Fibroblast of skin of scalp (primary cell): ENCODE measurements at regions not wholly inside any gene's neighbourhood (a gene's known extent, or its start where the extent isn't known, plus 50 kb on each side); places are given as distances from the start of the nearest gene placed in this dataset.
"Not testable (repeated sequence)": the region's sequence is repeated elsewhere in the genome, so short reads cannot be mapped to it uniquely, and the experiment has no call there.

Experiments used
- DNase-seq: peaks from one replicate; pipeline ENCODE4 v3.0.0-alpha.2; 2013

DNA sequence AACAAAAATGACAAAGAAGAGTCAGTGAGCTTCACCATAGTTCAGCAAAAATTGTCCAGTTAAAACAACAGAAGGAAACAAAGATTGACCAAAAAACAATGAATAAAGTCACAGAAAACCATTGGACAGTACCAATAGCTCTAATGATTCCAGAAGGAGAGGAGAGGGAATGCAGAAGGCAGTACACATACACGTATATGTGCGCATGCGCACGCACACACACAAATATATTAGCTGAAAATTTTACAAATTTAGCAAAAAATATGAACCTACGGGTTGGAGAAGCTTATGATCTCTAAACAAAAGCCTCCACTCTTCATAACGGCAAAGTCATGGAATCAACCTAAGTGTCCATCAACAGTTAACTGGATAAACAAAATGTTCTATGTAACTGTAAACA lies 120.3 kb upstream of the MON1B start:
- no peak for DNase-seq

- DNase-seq: no peak
These were observed 114.2 kb upstream of the MON1B start for GRCh38 chr16:77076839-77077238.

DNA sequence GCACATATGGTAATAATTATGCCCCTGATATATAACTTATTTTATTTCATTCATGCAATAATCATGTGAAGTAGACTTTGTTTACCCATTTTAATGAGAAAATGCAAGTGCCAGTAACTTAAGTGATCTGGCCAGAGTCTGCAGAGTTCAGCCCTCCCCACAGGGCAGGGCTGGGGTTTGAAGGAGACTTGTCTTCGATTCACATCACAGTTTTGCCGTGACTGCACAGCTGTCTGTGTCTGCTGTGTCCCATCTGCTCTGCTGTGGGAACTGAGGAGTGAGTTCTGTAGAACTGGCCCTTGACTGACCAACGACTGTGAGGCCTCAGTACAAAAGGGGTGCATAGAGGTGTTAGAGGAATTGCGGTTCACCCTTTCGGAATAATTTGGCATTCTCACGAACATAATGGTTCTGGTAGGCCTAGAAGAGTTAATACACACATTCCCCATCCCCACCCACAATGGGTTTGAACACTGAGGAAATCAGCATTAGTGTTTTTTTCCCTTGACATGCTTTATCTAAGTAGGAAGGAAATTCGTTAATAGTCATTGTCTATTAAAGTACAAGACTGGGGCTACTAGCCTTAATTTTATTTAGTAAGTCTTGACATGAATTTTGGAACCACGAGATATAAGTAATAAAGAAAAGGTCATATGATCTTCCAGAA lies 113.6 kb upstream of the MON1B start:
- no peak for DNase-seq

GRCh38 chr16:77085981-77086380 lies 105.0 kb upstream of the MON1B start:
- DNase-seq: no peak

DNA sequence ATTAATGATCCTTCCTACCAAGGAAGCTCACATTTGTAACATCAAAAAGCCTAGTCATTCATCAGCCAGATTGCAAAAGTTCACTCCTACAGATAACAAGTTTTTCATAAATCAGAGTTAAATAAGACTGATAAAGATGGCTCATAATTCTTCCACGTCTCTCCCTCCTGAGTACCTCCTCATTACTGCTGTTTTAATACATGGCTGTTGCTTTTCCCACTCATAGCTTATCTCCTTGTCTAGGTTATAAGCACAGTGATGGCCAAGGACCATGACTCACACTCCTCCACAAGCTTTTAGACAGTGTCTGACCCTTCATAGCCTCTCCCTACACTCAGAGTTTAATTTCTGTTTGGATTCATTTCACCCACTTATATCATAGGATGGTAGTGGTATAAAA lies 100.9 kb upstream of the MON1B start:
- DNase-seq: no peak

DNA sequence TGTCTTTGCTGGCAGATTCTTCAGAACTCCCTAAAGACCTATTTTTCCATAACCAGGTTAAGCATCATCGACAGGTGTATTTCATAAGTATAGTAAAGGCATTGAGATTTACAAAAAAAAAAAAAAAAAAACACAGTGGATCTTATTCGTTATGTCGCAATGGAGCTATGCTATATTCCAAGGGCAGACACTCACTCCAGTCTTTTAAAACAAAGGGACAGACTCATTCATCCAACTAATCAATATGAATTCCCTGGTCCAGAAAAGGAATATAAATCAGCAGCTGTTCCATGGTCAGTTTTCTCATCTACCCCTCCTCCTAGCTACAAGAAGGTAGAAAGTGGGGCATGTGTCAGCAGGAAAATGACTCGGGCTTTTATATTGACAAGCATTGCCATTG lies 97.7 kb upstream of the MON1B start:
- DNase-seq: no peak

GRCh38 chr16:77093999-77094398 lies 97.0 kb upstream of the MON1B start:
- DNase-seq: no peak

GRCh38 chr16:77111056-77111565 lies 79.9 kb upstream of the MON1B start:
- DNase-seq: no peak

DNA sequence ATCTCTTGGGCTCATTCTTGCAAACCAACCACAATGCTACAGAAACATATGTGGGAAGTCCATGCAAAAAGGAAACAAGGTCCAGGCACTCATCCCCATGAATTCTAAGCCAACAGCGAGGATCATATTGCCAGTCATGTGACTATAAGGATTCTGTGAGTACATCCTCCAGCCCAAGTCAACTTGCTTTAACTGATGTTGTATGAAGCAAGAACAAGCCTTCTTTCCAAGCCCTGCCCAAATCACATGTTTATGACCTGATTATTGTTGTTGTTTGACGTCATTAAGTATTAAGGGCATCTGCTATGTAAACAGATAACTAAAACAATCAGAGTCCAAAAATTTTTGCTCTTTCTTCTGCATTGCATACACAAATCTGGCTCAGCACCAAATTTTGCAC lies 78.2 kb upstream of the MON1B start:
- DNase-seq: no peak

DNA sequence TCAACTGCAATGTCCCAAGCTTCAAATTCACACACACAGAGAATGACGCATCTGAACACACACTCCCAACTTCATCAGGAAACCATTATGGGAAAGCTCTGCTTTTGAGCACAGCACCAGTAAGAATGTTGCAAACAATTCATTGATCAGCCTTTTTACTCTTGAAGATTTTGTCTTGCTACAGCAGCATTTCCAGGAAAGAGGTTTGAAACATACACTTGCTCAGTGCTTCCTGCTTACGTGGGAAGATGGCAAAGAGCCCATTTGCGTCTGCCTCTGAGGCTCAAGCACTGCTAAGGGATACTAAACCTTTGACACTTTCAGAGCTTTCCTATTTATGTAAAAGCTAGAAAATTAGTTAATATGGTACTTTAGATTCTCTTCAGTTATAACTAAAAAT lies 77.2 kb upstream of the MON1B start:
- no peak for DNase-seq

GRCh38 chr16:77114361-77114760 lies 76.6 kb upstream of the MON1B start:
- not testable (repeated sequence) for DNase-seq

DNA sequence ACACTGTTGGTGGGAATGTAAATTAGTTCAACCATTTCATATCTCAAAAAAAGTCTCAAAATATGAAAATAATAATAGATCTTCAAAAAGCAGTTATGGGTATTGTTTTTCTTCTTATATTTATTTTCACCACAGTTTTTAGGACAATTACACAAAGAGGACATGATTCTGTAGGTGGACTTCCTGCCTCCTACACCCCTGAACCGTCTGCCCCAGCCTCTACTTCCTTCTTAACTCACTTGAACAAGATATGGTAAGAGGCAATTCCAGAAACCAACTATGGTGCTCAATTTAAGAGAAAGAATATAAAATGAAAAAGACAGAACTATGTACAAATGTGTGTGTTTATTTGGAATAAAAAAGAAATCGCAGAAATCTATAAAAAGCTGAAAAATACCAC lies 74.1 kb upstream of the MON1B start:
- no peak for DNase-seq

- DNase-seq: no peak
These were observed 73.3 kb upstream of the MON1B start for GRCh38 chr16:77117707-77118106.

GRCh38 chr16:77131398-77131797 lies 59.6 kb upstream of the MON1B start:
- DNase-seq: no peak

GRCh38 chr16:77132051-77132618 lies 58.9 kb upstream of the MON1B start:
- no peak for DNase-seq

DNA sequence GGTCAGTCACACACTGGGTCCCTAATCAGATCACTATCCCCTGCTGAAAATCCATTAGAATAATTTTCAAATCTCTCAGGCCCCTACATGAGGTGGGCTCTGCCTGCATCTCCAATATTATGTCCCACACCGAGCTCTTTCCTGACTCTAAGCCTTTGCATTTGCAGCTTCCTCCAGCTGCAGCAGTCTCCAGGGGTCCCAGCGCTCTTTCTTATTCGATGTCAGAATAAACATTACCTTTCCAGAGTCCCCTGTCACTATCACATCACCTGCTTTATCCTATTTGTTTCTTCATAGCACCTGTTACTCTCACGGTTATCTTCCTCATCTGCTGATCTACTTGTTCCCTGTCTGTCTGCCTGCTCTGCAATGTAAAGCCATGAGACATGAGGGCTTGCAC lies 57.3 kb upstream of the MON1B start:
- no peak for DNase-seq

DNA sequence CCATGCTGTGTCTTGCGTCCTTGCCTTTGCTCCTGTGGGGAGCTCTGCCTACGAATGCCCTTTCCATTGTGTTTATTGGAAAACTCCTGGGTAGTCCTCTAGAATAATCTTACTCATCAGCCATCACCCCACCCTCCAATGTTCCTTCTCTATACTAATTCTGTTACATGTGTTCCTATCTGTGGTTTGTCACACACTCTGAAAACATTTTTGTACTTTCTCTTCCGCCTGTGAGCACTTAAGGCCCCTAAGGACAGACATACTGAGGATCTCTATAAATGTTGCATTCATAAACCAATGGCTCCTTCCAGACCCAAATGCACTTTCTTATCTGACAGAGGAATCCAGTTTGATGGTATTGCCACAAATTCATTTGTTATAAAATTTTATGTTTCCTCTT lies 53.9 kb upstream of the MON1B start:
- no peak for DNase-seq
